ENCODE measurements at regions not wholly inside any gene's neighbourhood (a gene's known extent, or its start where the extent isn't known, plus 50 kb on each side); places are given as distances from the start of the nearest gene placed in this dataset.
"Not testable (repeated sequence)": the region's sequence is repeated elsewhere in the genome, so short reads cannot be mapped to it uniquely, and the experiment has no call there.

- POLR2A ChIA-PET (ENCODE audit: low non-redundant PET), result no interaction called here
Measured at GRCh38 chr3:181487236-181487978, 224.3 kb upstream of the SOX2 start.

GRCh38 chr3:181486141-181486885 is 225.4 kb upstream of the SOX2 start:
- ChIA-PET POLR2A (ENCODE audit: low non-redundant PET) (no interaction called here), CTCF (no interaction called here)
- H3K36me3 ChIP-seq (ENCODE audit: insufficient read depth, low read length, poor library complexity, severe bottlenecking), result no peaks in the 10 kb centered on the region
- no peak overlapping the region for H3K27ac ChIP-seq (ENCODE audit: low read depth, low read length, poor library complexity, severe bottlenecking)
- no peak for DNase-seq (ENCODE audit: low spot score)
- peaks cover 23% of the 10 kb centered on the region for H3K27me3 ChIP-seq (replicated peaks; ENCODE audit: insufficient read depth, low read depth, low read length, poor library complexity)
- no peaks in the 10 kb centered on the region for H3K9me3 ChIP-seq (ENCODE audit: low read depth, low read length, poor library complexity, severe bottlenecking)
- intact Hi-C loops (cut with micrococcal nuclease; ENCODE audit: unreplicated experiment), result no loop called here
- no TSS peak for BruUV-seq (replicated peaks)
- no peak overlapping the region for H3K4me3 ChIP-seq (ENCODE audit: low read depth, low read length, poor library complexity, severe bottlenecking)
- TF ChIP-seq CTCF (conservative IDR thresholded peaks at IDR 0.05; ENCODE audit: low read depth, low read length) (no peak), EZH2 (IDR thresholded peaks at IDR 0.05; ENCODE audit: borderline replicate concordance, low read depth, low read length, poor library complexity, severe bottlenecking) (no peak)
- H3K4me1 ChIP-seq (ENCODE audit: insufficient read depth, low read length, poor library complexity, severe bottlenecking), result no peaks in the 10 kb centered on the region

More at GRCh38 chr3:181487236-181487978, 224.3 kb upstream of the SOX2 start:
- Histone ChIP-seq H3K4me1 (ENCODE audit: insufficient read depth, low read length, poor library complexity, severe bottlenecking) (no peaks in the 10 kb centered on the region), H3K4me3 (ENCODE audit: low read depth, low read length, poor library complexity, severe bottlenecking) (no peak overlapping the region), H3K27me3 (replicated peaks; ENCODE audit: insufficient read depth, low read depth, low read length, poor library complexity) (peaks cover 23% of the 10 kb centered on the region), H3K36me3 (ENCODE audit: insufficient read depth, low read length, poor library complexity, severe bottlenecking) (no peaks in the 10 kb centered on the region), H3K9me3 (ENCODE audit: low read depth, low read length, poor library complexity, severe bottlenecking) (no peaks in the 10 kb centered on the region), H3K27ac (ENCODE audit: low read depth, low read length, poor library complexity, severe bottlenecking) (no peak overlapping the region)
- intact Hi-C loops (cut with micrococcal nuclease; ENCODE audit: unreplicated experiment), result no loop called here
- no peak for TF ChIP-seq CTCF (conservative IDR thresholded peaks at IDR 0.05; ENCODE audit: low read depth, low read length)
- TF ChIP-seq EZH2 (IDR thresholded peaks at IDR 0.05; ENCODE audit: borderline replicate concordance, low read depth, low read length, poor library complexity, severe bottlenecking), result no peak
- no TSS peak for BruUV-seq (replicated peaks)
- CTCF ChIA-PET, result no interaction called here
- DNase-seq (ENCODE audit: low spot score), result no peak

GRCh38 chr3:181484026-181484425 is 227.7 kb upstream of the SOX2 start:
- no TSS peak for BruUV-seq (replicated peaks)
- Histone ChIP-seq H3K27me3 (replicated peaks; ENCODE audit: insufficient read depth, low read depth, low read length, poor library complexity) (peaks cover 23% of the 10 kb centered on the region), H3K36me3 (ENCODE audit: insufficient read depth, low read length, poor library complexity, severe bottlenecking) (no peaks in the 10 kb centered on the region)

GRCh38 chr3:181475146-181475545 is 236.6 kb upstream of the SOX2 start:
- BruUV-seq (replicated peaks); POLR2A ChIA-PET (ENCODE audit: low non-redundant PET); H3K36me3 ChIP-seq (ENCODE audit: insufficient read depth, low read length, poor library complexity, severe bottlenecking); H3K4me3 ChIP-seq (ENCODE audit: low read depth, low read length, poor library complexity, severe bottlenecking); DNase-seq (ENCODE audit: low spot score); H3K9me3 ChIP-seq (ENCODE audit: low read depth, low read length, poor library complexity, severe bottlenecking); H3K27me3 ChIP-seq (replicated peaks; ENCODE audit: insufficient read depth, low read depth, low read length, poor library complexity); H3K27ac ChIP-seq (ENCODE audit: low read depth, low read length, poor library complexity, severe bottlenecking); intact Hi-C loops (cut with micrococcal nuclease; ENCODE audit: unreplicated experiment); CTCF ChIA-PET; H3K4me1 ChIP-seq (ENCODE audit: insufficient read depth, low read length, poor library complexity, severe bottlenecking): not testable (repeated sequence)

More at GRCh38 chr3:181484026-181484425, 227.7 kb upstream of the SOX2 start:
- Histone ChIP-seq H3K4me3 (ENCODE audit: low read depth, low read length, poor library complexity, severe bottlenecking) (no peak overlapping the region), H3K9me3 (ENCODE audit: low read depth, low read length, poor library complexity, severe bottlenecking) (no peaks in the 10 kb centered on the region), H3K27ac (ENCODE audit: low read depth, low read length, poor library complexity, severe bottlenecking) (no peak overlapping the region), H3K4me1 (ENCODE audit: insufficient read depth, low read length, poor library complexity, severe bottlenecking) (no peaks in the 10 kb centered on the region)
- no peak for TF ChIP-seq EZH2 (IDR thresholded peaks at IDR 0.05; ENCODE audit: borderline replicate concordance, low read depth, low read length, poor library complexity, severe bottlenecking)
- no peak for TF ChIP-seq CTCF (conservative IDR thresholded peaks at IDR 0.05; ENCODE audit: low read depth, low read length)
- POLR2A ChIA-PET (ENCODE audit: low non-redundant PET), result no interaction called here
- no peak for DNase-seq (ENCODE audit: low spot score)
- CTCF ChIA-PET, result no interaction called here
- intact Hi-C loops (cut with micrococcal nuclease; ENCODE audit: unreplicated experiment), result no loop called here

Measured in A673 (cell line).